OCI-LY3 (cell line): ENCODE measurements at regions not wholly inside any gene's neighbourhood (a gene's known extent, or its start where the extent isn't known, plus 50 kb on each side); places are given as distances from the start of the nearest gene placed in this dataset.

Experiments used
- H2AFZ ChIP-seq: fragments of 200-600, 300-600 bp; shearing (Covaris generic); 2 replicates; pipeline ENCODE4 v1.6.0; 2014; ENCODE audit warnings: antibody characterized with exemption, low read depth, low read length
- H3K27ac ChIP-seq: fragments of 200-600, 300-600 bp; sonication (generic); 2 replicates; pipeline ENCODE4 v1.5.1; 2014; ENCODE audit warnings: mild to moderate bottlenecking, low read length, moderate library complexity, mixed read lengths
- H3K27me3 ChIP-seq: fragments of 200-600, 300-600 bp; sonication (generic); 2 replicates; pipeline ENCODE4 v1.6.1; 2014; ENCODE audit warnings: low read depth, low read length, mixed read lengths
- H3K36me3 ChIP-seq: fragments of 200-600, 300-600 bp; sonication (generic); replicated peaks from 2 replicates; pipeline ENCODE3; 2014; ENCODE audit warnings: low read depth, low read length, mixed read lengths
- H3K4me1 ChIP-seq: fragments of 300-600, 200-600 bp; sonication (generic); 2 replicates; pipeline ENCODE4 v1.6.1; 2014; ENCODE audit warnings: low read length, mixed read lengths
- H3K4me2 ChIP-seq: fragments of 200-600, 300-600 bp; sonication (generic); 2 replicates; pipeline ENCODE4 v1.6.1; 2014; ENCODE audit warnings: low read length, mixed read lengths
- H3K4me3 ChIP-seq: fragments of 300-600, 200-600 bp; sonication (generic); 2 replicates; pipeline ENCODE4 v1.5.1; 2014; ENCODE audit warnings: antibody characterized with exemption, mild to moderate bottlenecking, low read length, moderate library complexity
- H3K79me2 ChIP-seq: fragments of 300-600, 200-600 bp; shearing (Covaris generic); 2 replicates; pipeline ENCODE4 v1.6.1; 2014; ENCODE audit warnings: mild to moderate bottlenecking, low read length, mixed read lengths
- H3K9ac ChIP-seq: fragments of 300-600, 200-600 bp; shearing (Covaris generic); 2 replicates; pipeline ENCODE4 v1.6.0; 2014; ENCODE audit warnings: mild to moderate bottlenecking, low read length, moderate library complexity
- H3K9me3 ChIP-seq: fragments of 200-600, 300-600 bp; shearing (Covaris generic); 2 replicates; pipeline ENCODE4 v1.6.1; 2014; ENCODE audit warnings: low read length, mixed read lengths; ENCODE audit not compliant: insufficient read depth
- H4K20me1 ChIP-seq: fragments of 200-600, 300-600 bp; sonication (generic); 2 replicates; pipeline ENCODE4 v1.6.1; 2016; ENCODE audit warnings: low read length, mixed read lengths; ENCODE audit not compliant: insufficient read depth
- EZH2phosphoT487 ChIP-seq: fragments of 200-600 bp; shearing (Covaris generic); IDR thresholded peaks from 2 replicates; pipeline ENCODE4 v1.6.1; 2018; ENCODE audit warnings: antibody characterized with exemption, mixed run types, low read depth
- TF ChIP-seq, protein P1 (sequence below): fragments of 200-600, 300-600 bp; sonication (generic); IDR thresholded peaks from 2 replicates; pipeline ENCODE4 v1.5.1; 2014; ENCODE audit warnings: antibody characterized with exemption, low read length, low read depth

DNA sequence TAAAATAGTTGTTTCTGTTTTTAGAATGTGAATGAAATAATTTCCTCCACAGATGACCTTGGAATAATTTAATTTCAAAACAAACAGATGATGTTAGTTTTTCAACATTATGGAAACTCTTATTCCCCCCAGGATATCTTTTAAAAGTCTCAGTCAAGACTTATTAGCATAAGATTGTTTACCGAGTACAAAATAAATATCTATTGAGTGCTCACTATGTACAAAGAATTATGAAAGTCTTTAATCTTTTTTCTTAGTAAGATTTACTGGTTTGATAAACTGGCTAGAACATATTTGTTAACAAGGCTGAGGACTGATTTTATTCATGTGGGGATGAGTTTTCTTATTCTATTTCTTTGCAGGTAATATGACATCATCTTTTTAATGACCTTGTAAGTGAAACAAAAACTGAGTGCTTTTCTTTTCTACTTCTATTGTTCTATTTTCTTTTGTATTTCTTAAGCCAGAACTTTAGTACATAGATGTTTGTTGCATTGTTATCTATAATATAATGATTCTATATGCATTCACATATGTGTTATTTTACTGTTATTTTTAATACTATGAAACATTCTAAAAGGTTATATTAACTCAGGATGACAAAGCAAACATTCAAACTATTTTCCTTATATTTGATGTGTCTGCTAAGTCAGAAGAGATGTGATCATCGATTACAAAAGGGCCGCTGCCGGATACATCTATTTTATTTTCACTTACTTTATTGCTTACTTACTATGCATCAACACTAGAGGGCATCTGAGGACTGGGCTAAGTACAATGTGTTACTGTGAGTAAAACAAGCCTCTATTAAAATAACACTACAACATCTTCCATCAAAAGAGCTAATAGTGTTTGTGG lies 111.0 kb upstream of the ARHGAP42 start:
- H3K36me3 ChIP-seq = no peaks in the 10 kb centered on the region
- no peak for TF ChIP-seq EZH2phosphoT487
- TF ChIP-seq, protein P1, sequence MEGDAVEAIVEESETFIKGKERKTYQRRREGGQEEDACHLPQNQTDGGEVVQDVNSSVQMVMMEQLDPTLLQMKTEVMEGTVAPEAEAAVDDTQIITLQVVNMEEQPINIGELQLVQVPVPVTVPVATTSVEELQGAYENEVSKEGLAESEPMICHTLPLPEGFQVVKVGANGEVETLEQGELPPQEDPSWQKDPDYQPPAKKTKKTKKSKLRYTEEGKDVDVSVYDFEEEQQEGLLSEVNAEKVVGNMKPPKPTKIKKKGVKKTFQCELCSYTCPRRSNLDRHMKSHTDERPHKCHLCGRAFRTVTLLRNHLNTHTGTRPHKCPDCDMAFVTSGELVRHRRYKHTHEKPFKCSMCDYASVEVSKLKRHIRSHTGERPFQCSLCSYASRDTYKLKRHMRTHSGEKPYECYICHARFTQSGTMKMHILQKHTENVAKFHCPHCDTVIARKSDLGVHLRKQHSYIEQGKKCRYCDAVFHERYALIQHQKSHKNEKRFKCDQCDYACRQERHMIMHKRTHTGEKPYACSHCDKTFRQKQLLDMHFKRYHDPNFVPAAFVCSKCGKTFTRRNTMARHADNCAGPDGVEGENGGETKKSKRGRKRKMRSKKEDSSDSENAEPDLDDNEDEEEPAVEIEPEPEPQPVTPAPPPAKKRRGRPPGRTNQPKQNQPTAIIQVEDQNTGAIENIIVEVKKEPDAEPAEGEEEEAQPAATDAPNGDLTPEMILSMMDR = peak; percentile 70
- H3K27me3 ChIP-seq = peaks cover 13% of the 10 kb centered on the region; the same call in 1 of the 2 replicates
- H4K20me1 ChIP-seq = no peaks in the 10 kb centered on the region
- no peaks in the 10 kb centered on the region for H3K9me3 ChIP-seq
- H3K27ac ChIP-seq = no peak overlapping the region
- no peak overlapping the region for H3K9ac ChIP-seq
- H3K4me2 ChIP-seq = peak overlapping the region; percentile 58
- no peak overlapping the region for H2AFZ ChIP-seq
- peaks cover 1% of the 10 kb centered on the region for H3K4me1 ChIP-seq
- H3K4me3 ChIP-seq = no peak overlapping the region; the same call in 1 of the 2 replicates
- no peaks in the 10 kb centered on the region for H3K79me2 ChIP-seq

DNA sequence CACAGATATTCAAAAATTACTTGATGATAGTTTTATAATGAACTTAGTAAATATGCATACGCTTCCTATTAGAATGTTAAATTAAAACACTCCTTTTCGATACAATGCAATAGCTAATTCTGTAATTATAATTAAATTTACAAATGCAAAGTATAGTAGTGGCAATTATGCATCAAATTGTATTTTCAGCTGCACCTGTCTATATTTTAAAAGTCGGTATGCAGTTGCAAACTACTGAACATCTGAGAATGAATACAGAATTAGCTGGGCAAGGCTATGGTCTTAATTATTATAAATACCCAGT lies 110.4 kb upstream of the ARHGAP42 start:
- Histone ChIP-seq H3K27ac (no peak overlapping the region), H3K79me2 (no peaks in the 10 kb centered on the region), H2AFZ (no peak overlapping the region), H3K9me3 (no peaks in the 10 kb centered on the region), H3K36me3 (no peaks in the 10 kb centered on the region), H3K4me3 (no peak overlapping the region), H3K4me1 (peaks cover 7% of the 10 kb centered on the region), H3K27me3 (peaks cover 13% of the 10 kb centered on the region; the same call in 1 of the 2 replicates), H3K4me2 (no peak overlapping the region), H3K9ac (no peak overlapping the region), H4K20me1 (no peaks in the 10 kb centered on the region)
- TF ChIP-seq, protein P1 = no peak
- no peak for TF ChIP-seq EZH2phosphoT487

GRCh38 chr11:100578831-100579311 lies 108.2 kb upstream of the ARHGAP42 start:
- no peak for TF ChIP-seq EZH2phosphoT487
- TF ChIP-seq, protein P1 = no peak
- H2AFZ ChIP-seq = no peak overlapping the region

DNA sequence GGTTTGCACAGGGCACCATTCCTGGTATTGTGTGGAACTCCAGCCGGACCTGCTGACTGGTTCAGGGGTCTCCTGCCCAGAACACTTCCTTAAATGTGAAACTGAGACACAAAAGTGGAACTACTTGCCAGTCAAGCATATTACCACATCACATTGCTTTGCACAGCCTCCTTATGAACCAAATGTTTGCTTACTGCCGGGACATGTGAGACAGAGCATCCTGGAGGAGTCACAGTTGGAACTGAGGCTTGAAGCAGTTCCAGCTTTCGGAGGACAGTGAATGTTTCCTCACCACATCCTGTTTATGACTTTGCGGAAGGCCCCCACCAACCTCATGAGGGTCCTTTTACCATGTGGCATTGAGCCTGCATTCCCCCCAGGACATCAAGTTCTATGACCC lies 105.8 kb upstream of the ARHGAP42 start:
- Histone ChIP-seq H2AFZ (no peak overlapping the region), H3K9me3 (no peaks in the 10 kb centered on the region), H3K4me2 (peak overlapping the region; percentile 8; the same call in 1 of the 2 replicates), H3K9ac (no peak overlapping the region), H3K27ac (no peak overlapping the region), H3K79me2 (no peaks in the 10 kb centered on the region), H3K4me3 (no peak overlapping the region), H3K36me3 (no peaks in the 10 kb centered on the region), H4K20me1 (no peaks in the 10 kb centered on the region), H3K4me1 (peaks cover 9% of the 10 kb centered on the region), H3K27me3 (peaks cover 13% of the 10 kb centered on the region; the same call in 1 of the 2 replicates)
- TF ChIP-seq EZH2phosphoT487 = no peak
- TF ChIP-seq, protein P1 = no peak

More at GRCh38 chr11:100578831-100579311, 108.2 kb upstream of the ARHGAP42 start:
- Histone ChIP-seq H3K27me3 (peaks cover 13% of the 10 kb centered on the region; the same call in 1 of the 2 replicates), H3K4me1 (peaks cover 9% of the 10 kb centered on the region), H3K4me2 (no peak overlapping the region), H3K9ac (no peak overlapping the region), H3K79me2 (no peaks in the 10 kb centered on the region), H3K9me3 (no peaks in the 10 kb centered on the region), H4K20me1 (no peaks in the 10 kb centered on the region), H3K27ac (no peak overlapping the region), H3K4me3 (no peak overlapping the region), H3K36me3 (no peaks in the 10 kb centered on the region)
